Ishikawa (cell line): ENCODE measurements at regions not wholly inside any gene's neighbourhood (a gene's known extent, or its start where the extent isn't known, plus 50 kb on each side); places are given as distances from the start of the nearest gene placed in this dataset.

Source experiments
- CEBPB ChIP-seq: IDR thresholded peaks from 2 replicates; pipeline ENCODE4 v1.6.1; 2012
- CREB1 ChIP-seq: IDR thresholded peaks from 2 replicates; pipeline ENCODE4 v1.6.1; 2012; ENCODE audit warnings: low read depth
- EGR1 ChIP-seq: IDR thresholded peaks from 2 replicates; pipeline ENCODE4 v1.6.1; 2012
- EP300 ChIP-seq: IDR thresholded peaks from 2 replicates; pipeline ENCODE4 v1.6.1; 2012; ENCODE audit warnings: borderline replicate concordance
- FOXM1 ChIP-seq: IDR thresholded peaks from 2 replicates; pipeline ENCODE4 v1.6.1; 2012; ENCODE audit warnings: low read depth, borderline replicate concordance
- MAX ChIP-seq: IDR thresholded peaks from 2 replicates; pipeline ENCODE4 v1.6.1; 2012
- NFIC ChIP-seq: IDR thresholded peaks from 2 replicates; pipeline ENCODE4 v1.6.1; 2012
- RAD21 ChIP-seq: IDR thresholded peaks from 2 replicates; pipeline ENCODE4 v1.6.1; 2012; ENCODE audit warnings: low read depth
- TAF1 ChIP-seq: IDR thresholded peaks from 2 replicates; pipeline ENCODE4 v1.6.1; 2012; ENCODE audit warnings: low read depth, mild to moderate bottlenecking
- TCF12 ChIP-seq: IDR thresholded peaks from 2 replicates; pipeline ENCODE4 v1.6.1; 2012; ENCODE audit warnings: low read depth
- TEAD4 ChIP-seq: IDR thresholded peaks from 2 replicates; pipeline ENCODE4 v1.6.1; 2012
- USF1 ChIP-seq: IDR thresholded peaks from 2 replicates; pipeline ENCODE4 v1.6.1; 2012
- YY1 ChIP-seq: IDR thresholded peaks from 2 replicates; pipeline ENCODE4 v1.6.1; 2012; ENCODE audit warnings: low read depth
- ZBTB7A ChIP-seq: IDR thresholded peaks from 2 replicates; pipeline ENCODE4 v1.6.1; 2012; ENCODE audit warnings: low read depth
- TF ChIP-seq, protein P1 (sequence below): IDR thresholded peaks from 2 replicates; pipeline ENCODE4 v1.6.1; 2012; ENCODE audit warnings: low read depth, mild to moderate bottlenecking

DNA sequence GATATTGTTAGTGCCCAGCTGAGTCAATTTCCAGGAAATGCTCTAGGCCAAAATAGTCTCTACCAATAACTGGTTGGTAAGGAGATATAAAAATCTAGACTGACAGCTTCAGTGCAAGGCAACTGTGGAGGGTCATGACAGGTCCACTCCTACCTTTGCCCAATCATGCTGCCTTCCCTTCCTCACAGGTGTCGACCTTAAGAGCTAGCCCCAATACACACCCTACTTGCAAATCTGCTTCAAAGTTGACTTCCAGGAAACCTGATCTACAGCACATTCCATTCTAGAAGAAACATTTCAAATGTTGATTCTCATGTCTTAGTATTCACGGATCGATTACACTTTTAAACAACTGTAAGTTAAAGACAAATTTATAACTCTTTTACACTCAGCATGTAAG, 1455.5 kb downstream of the TECRL start:
- no peak for TF ChIP-seq NFIC
- TF ChIP-seq MAX = 0 out of 2 replicates have a peak, but pooled peaks have one; percentile 24

GRCh38 chr4:62952366-62952765, 1456.9 kb downstream of the TECRL start:
- TF ChIP-seq TAF1 (no peak), EGR1 (no peak), TEAD4 (no peak), CEBPB (no peak)

GRCh38 chr4:62948108-62948507, 1461.1 kb downstream of the TECRL start:
- TF ChIP-seq FOXM1 (no peak), TEAD4 (no peak), MAX (no peak), NFIC (no peak), RAD21 (no peak), TAF1 (no peak), CEBPB (no peak), EP300 (no peak), TCF12 (no peak), EGR1 (no peak), CREB1 (no peak), YY1 (no peak), ZBTB7A (no peak), USF1 (no peak)
- TF ChIP-seq, protein P1, sequence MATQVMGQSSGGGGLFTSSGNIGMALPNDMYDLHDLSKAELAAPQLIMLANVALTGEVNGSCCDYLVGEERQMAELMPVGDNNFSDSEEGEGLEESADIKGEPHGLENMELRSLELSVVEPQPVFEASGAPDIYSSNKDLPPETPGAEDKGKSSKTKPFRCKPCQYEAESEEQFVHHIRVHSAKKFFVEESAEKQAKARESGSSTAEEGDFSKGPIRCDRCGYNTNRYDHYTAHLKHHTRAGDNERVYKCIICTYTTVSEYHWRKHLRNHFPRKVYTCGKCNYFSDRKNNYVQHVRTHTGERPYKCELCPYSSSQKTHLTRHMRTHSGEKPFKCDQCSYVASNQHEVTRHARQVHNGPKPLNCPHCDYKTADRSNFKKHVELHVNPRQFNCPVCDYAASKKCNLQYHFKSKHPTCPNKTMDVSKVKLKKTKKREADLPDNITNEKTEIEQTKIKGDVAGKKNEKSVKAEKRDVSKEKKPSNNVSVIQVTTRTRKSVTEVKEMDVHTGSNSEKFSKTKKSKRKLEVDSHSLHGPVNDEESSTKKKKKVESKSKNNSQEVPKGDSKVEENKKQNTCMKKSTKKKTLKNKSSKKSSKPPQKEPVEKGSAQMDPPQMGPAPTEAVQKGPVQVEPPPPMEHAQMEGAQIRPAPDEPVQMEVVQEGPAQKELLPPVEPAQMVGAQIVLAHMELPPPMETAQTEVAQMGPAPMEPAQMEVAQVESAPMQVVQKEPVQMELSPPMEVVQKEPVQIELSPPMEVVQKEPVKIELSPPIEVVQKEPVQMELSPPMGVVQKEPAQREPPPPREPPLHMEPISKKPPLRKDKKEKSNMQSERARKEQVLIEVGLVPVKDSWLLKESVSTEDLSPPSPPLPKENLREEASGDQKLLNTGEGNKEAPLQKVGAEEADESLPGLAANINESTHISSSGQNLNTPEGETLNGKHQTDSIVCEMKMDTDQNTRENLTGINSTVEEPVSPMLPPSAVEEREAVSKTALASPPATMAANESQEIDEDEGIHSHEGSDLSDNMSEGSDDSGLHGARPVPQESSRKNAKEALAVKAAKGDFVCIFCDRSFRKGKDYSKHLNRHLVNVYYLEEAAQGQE = no peak

DNA sequence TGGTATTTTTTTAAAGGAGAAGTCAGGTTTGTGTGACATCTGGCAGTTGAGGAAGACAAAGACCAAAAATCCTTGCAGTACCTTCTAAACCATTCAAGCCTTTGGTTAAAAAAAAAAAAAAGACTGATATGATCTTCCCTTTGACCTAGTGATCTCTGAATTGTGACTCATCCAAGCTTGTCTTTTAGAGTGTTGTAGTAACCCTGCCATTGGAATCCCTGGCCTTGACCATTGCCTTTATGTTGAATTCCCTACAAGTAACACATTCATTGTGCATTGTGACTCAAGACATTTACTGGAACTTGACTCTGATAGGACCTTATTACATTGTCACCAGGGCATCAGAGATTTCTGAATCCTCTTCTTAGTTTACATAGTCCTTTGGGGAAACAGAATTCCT, 1469.0 kb downstream of the TECRL start:
- TF ChIP-seq YY1 (no peak), EP300 (no peak), RAD21 (no peak), CREB1 (no peak), NFIC (no peak), FOXM1 (no peak), MAX (no peak), ZBTB7A (no peak), TAF1 (no peak), USF1 (no peak), EGR1 (no peak), TCF12 (no peak), CEBPB (no peak), TEAD4 (no peak)
- TF ChIP-seq, protein P1 = no peak

DNA sequence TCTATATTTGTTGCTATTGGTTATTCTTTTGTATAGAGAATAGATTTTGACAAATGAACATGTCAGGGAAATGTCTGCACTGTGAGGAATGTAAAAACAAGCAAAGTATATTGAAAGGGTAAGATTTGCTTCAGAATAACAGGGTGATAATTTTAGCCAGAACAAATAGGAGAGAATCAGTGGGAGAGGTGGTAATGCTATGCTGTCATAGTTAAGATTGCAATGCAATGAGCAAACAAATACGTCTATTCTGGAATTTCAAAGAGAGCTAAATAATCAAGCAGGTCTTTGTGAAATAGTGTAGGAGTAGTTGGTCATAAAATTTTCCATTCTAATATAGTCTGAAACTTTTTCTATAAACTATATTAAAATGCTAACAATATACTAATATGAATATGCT, 1478.4 kb downstream of the TECRL start:
- TF ChIP-seq ZBTB7A (no peak), EP300 (no peak), CREB1 (no peak), MAX (no peak), TEAD4 (no peak), FOXM1 (no peak), CEBPB (no peak), YY1 (no peak), EGR1 (no peak), TAF1 (no peak)
- TF ChIP-seq, protein P1 = no peak
